ENCODE measurements at regions not wholly inside any gene's neighbourhood (a gene's known extent, or its start where the extent isn't known, plus 50 kb on each side); places are given as distances from the start of the nearest gene placed in this dataset.

GRCh38 chr16:85263239-85263585 lies 150.9 kb upstream of the CIBAR2 start:
- Histone ChIP-seq H3K4me1 (ENCODE audit: control insufficient read depth in 1 of 2, insufficient read depth in 2 of 2, low read length in 2 of 2) (no peaks in the 10 kb centered on the region), H3K27me3 (ENCODE audit: control insufficient read depth in 1 of 2, insufficient read depth in 2 of 2, low read length in 2 of 2) (no peaks in the 10 kb centered on the region), H3K4me3 (ENCODE audit: low read depth in 1 of 2, low read length in 2 of 2) (no peak overlapping the region), H3K9me3 (ENCODE audit: control insufficient read depth in 1 of 2, low read length in 2 of 2) (no peaks in the 10 kb centered on the region), H3K9ac (ENCODE audit: low read depth in 1 of 2, low read length in 2 of 2) (no peak overlapping the region), H3K27ac (ENCODE audit: low read depth, low read length) (no peak overlapping the region), H3K36me3 (ENCODE audit: control insufficient read depth in 1 of 2, insufficient read depth in 2 of 2, low read length in 2 of 2) (no peaks in the 10 kb centered on the region)

GRCh38 chr16:85264752-85265151 lies 152.5 kb upstream of the CIBAR2 start:
- Histone ChIP-seq H3K27ac (ENCODE audit: low read depth, low read length) (no peak overlapping the region), H3K36me3 (ENCODE audit: control insufficient read depth in 1 of 2, insufficient read depth in 2 of 2, low read length in 2 of 2) (no peaks in the 10 kb centered on the region), H3K9ac (ENCODE audit: low read depth in 1 of 2, low read length in 2 of 2) (no peak overlapping the region), H3K4me3 (ENCODE audit: low read depth in 1 of 2, low read length in 2 of 2) (no peak overlapping the region), H3K27me3 (ENCODE audit: control insufficient read depth in 1 of 2, insufficient read depth in 2 of 2, low read length in 2 of 2) (no peaks in the 10 kb centered on the region), H3K9me3 (ENCODE audit: control insufficient read depth in 1 of 2, low read length in 2 of 2) (no peaks in the 10 kb centered on the region), H3K4me1 (ENCODE audit: control insufficient read depth in 1 of 2, insufficient read depth in 2 of 2, low read length in 2 of 2) (no peaks in the 10 kb centered on the region)

- Histone ChIP-seq H3K36me3 (ENCODE audit: control insufficient read depth in 1 of 2, insufficient read depth in 2 of 2, low read length in 2 of 2) (no peaks in the 10 kb centered on the region), H3K9ac (ENCODE audit: low read depth in 1 of 2, low read length in 2 of 2) (no peak overlapping the region), H3K4me1 (ENCODE audit: control insufficient read depth in 1 of 2, insufficient read depth in 2 of 2, low read length in 2 of 2) (no peaks in the 10 kb centered on the region), H3K27me3 (ENCODE audit: control insufficient read depth in 1 of 2, insufficient read depth in 2 of 2, low read length in 2 of 2) (no peaks in the 10 kb centered on the region), H3K4me3 (ENCODE audit: low read depth in 1 of 2, low read length in 2 of 2) (no peak overlapping the region), H3K9me3 (ENCODE audit: control insufficient read depth in 1 of 2, low read length in 2 of 2) (no peaks in the 10 kb centered on the region), H3K27ac (ENCODE audit: low read depth, low read length) (no peak overlapping the region)
These were observed 153.0 kb upstream of the CIBAR2 start for GRCh38 chr16:85265161-85265784.

- Histone ChIP-seq H3K4me1 (ENCODE audit: control insufficient read depth in 1 of 2, insufficient read depth in 2 of 2, low read length in 2 of 2) (no peaks in the 10 kb centered on the region), H3K27ac (ENCODE audit: low read depth, low read length) (no peak overlapping the region), H3K9ac (ENCODE audit: low read depth in 1 of 2, low read length in 2 of 2) (no peak overlapping the region)
These were observed 153.5 kb upstream of the CIBAR2 start for GRCh38 chr16:85265810-85266209.

GRCh38 chr16:85266857-85267256 lies 154.6 kb upstream of the CIBAR2 start:
- Histone ChIP-seq H3K4me3 (ENCODE audit: low read depth in 1 of 2, low read length in 2 of 2) (no peak overlapping the region), H3K36me3 (ENCODE audit: control insufficient read depth in 1 of 2, insufficient read depth in 2 of 2, low read length in 2 of 2) (no peaks in the 10 kb centered on the region), H3K4me1 (ENCODE audit: control insufficient read depth in 1 of 2, insufficient read depth in 2 of 2, low read length in 2 of 2) (no peaks in the 10 kb centered on the region)

More at GRCh38 chr16:85265810-85266209, 153.5 kb upstream of the CIBAR2 start:
- Histone ChIP-seq H3K27me3 (ENCODE audit: control insufficient read depth in 1 of 2, insufficient read depth in 2 of 2, low read length in 2 of 2) (no peaks in the 10 kb centered on the region), H3K9me3 (ENCODE audit: control insufficient read depth in 1 of 2, low read length in 2 of 2) (no peaks in the 10 kb centered on the region), H3K36me3 (ENCODE audit: control insufficient read depth in 1 of 2, insufficient read depth in 2 of 2, low read length in 2 of 2) (no peaks in the 10 kb centered on the region), H3K4me3 (ENCODE audit: low read depth in 1 of 2, low read length in 2 of 2) (no peak overlapping the region)

GRCh38 chr16:85267414-85267945 lies 155.2 kb upstream of the CIBAR2 start:
- no peak overlapping the region for H3K4me3 ChIP-seq (ENCODE audit: low read depth in 1 of 2, low read length in 2 of 2)

More at GRCh38 chr16:85266857-85267256, 154.6 kb upstream of the CIBAR2 start:
- H3K9me3 ChIP-seq (ENCODE audit: control insufficient read depth in 1 of 2, low read length in 2 of 2) = no peaks in the 10 kb centered on the region
- no peak overlapping the region for H3K27ac ChIP-seq (ENCODE audit: low read depth, low read length)
- H3K9ac ChIP-seq (ENCODE audit: low read depth in 1 of 2, low read length in 2 of 2) = no peak overlapping the region
- no peaks in the 10 kb centered on the region for H3K27me3 ChIP-seq (ENCODE audit: control insufficient read depth in 1 of 2, insufficient read depth in 2 of 2, low read length in 2 of 2)

GRCh38 chr16:85269165-85269564 lies 156.9 kb upstream of the CIBAR2 start:
- Histone ChIP-seq H3K9ac (ENCODE audit: low read depth in 1 of 2, low read length in 2 of 2) (no peak overlapping the region), H3K9me3 (ENCODE audit: control insufficient read depth in 1 of 2, low read length in 2 of 2) (no peaks in the 10 kb centered on the region), H3K27me3 (ENCODE audit: control insufficient read depth in 1 of 2, insufficient read depth in 2 of 2, low read length in 2 of 2) (no peaks in the 10 kb centered on the region), H3K4me1 (ENCODE audit: control insufficient read depth in 1 of 2, insufficient read depth in 2 of 2, low read length in 2 of 2) (no peaks in the 10 kb centered on the region), H3K36me3 (ENCODE audit: control insufficient read depth in 1 of 2, insufficient read depth in 2 of 2, low read length in 2 of 2) (no peaks in the 10 kb centered on the region), H3K27ac (ENCODE audit: low read depth, low read length) (no peak overlapping the region), H3K4me3 (ENCODE audit: low read depth in 1 of 2, low read length in 2 of 2) (no peak overlapping the region)

More at GRCh38 chr16:85267414-85267945, 155.2 kb upstream of the CIBAR2 start:
- Histone ChIP-seq H3K27me3 (ENCODE audit: control insufficient read depth in 1 of 2, insufficient read depth in 2 of 2, low read length in 2 of 2) (no peaks in the 10 kb centered on the region), H3K9ac (ENCODE audit: low read depth in 1 of 2, low read length in 2 of 2) (no peak overlapping the region), H3K9me3 (ENCODE audit: control insufficient read depth in 1 of 2, low read length in 2 of 2) (no peaks in the 10 kb centered on the region), H3K4me1 (ENCODE audit: control insufficient read depth in 1 of 2, insufficient read depth in 2 of 2, low read length in 2 of 2) (no peaks in the 10 kb centered on the region), H3K27ac (ENCODE audit: low read depth, low read length) (no peak overlapping the region), H3K36me3 (ENCODE audit: control insufficient read depth in 1 of 2, insufficient read depth in 2 of 2, low read length in 2 of 2) (no peaks in the 10 kb centered on the region)

- H3K4me3 ChIP-seq (ENCODE audit: low read depth in 1 of 2, low read length in 2 of 2) = no peak overlapping the region
- H3K9me3 ChIP-seq (ENCODE audit: control insufficient read depth in 1 of 2, low read length in 2 of 2) = no peaks in the 10 kb centered on the region
- no peak overlapping the region for H3K27ac ChIP-seq (ENCODE audit: low read depth, low read length)
- H3K9ac ChIP-seq (ENCODE audit: low read depth in 1 of 2, low read length in 2 of 2) = no peak overlapping the region
- H3K36me3 ChIP-seq (ENCODE audit: control insufficient read depth in 1 of 2, insufficient read depth in 2 of 2, low read length in 2 of 2) = no peaks in the 10 kb centered on the region
- H3K27me3 ChIP-seq (ENCODE audit: control insufficient read depth in 1 of 2, insufficient read depth in 2 of 2, low read length in 2 of 2) = peaks cover 0 to 4% of the 10 kb centered on the region in 2 donors
- H3K4me1 ChIP-seq (ENCODE audit: control insufficient read depth in 1 of 2, insufficient read depth in 2 of 2, low read length in 2 of 2) = no peaks in the 10 kb centered on the region
These were observed 158.1 kb upstream of the CIBAR2 start for GRCh38 chr16:85270374-85270773.

- Histone ChIP-seq H3K36me3 (ENCODE audit: control insufficient read depth in 1 of 2, insufficient read depth in 2 of 2, low read length in 2 of 2) (no peaks in the 10 kb centered on the region), H3K9me3 (ENCODE audit: control insufficient read depth in 1 of 2, low read length in 2 of 2) (no peaks in the 10 kb centered on the region), H3K9ac (ENCODE audit: low read depth in 1 of 2, low read length in 2 of 2) (no peak overlapping the region), H3K27ac (ENCODE audit: low read depth, low read length) (no peak overlapping the region), H3K27me3 (ENCODE audit: control insufficient read depth in 1 of 2, insufficient read depth in 2 of 2, low read length in 2 of 2) (peaks cover 0 to 4% of the 10 kb centered on the region in 2 donors), H3K4me1 (ENCODE audit: control insufficient read depth in 1 of 2, insufficient read depth in 2 of 2, low read length in 2 of 2) (no peaks in the 10 kb centered on the region), H3K4me3 (ENCODE audit: low read depth in 1 of 2, low read length in 2 of 2) (no peak overlapping the region)
These were observed 158.9 kb upstream of the CIBAR2 start for GRCh38 chr16:85271198-85271597.

GRCh38 chr16:85273293-85273692 lies 161.0 kb upstream of the CIBAR2 start:
- peaks cover 0 to 4% of the 10 kb centered on the region in 2 donors for H3K27me3 ChIP-seq (ENCODE audit: control insufficient read depth in 1 of 2, insufficient read depth in 2 of 2, low read length in 2 of 2)
- H3K9me3 ChIP-seq (ENCODE audit: control insufficient read depth in 1 of 2, low read length in 2 of 2) = no peaks in the 10 kb centered on the region
- no peaks in the 10 kb centered on the region for H3K4me1 ChIP-seq (ENCODE audit: control insufficient read depth in 1 of 2, insufficient read depth in 2 of 2, low read length in 2 of 2)
- H3K27ac ChIP-seq (ENCODE audit: low read depth, low read length) = no peak overlapping the region
- H3K36me3 ChIP-seq (ENCODE audit: control insufficient read depth in 1 of 2, insufficient read depth in 2 of 2, low read length in 2 of 2) = no peaks in the 10 kb centered on the region
- H3K9ac ChIP-seq (ENCODE audit: low read depth in 1 of 2, low read length in 2 of 2) = no peak overlapping the region
- no peak overlapping the region for H3K4me3 ChIP-seq (ENCODE audit: low read depth in 1 of 2, low read length in 2 of 2)

All from duodenal mucosa (tissue), 2 donors.